H1 (cell line): ENCODE measurements at regions not wholly inside any gene's neighbourhood (a gene's known extent, or its start where the extent isn't known, plus 50 kb on each side); places are given as distances from the start of the nearest gene placed in this dataset.

Experiments
- CTCF ChIA-PET: fragments of 300-600 bp; sonication (Branson Sonifier 250); formaldehyde crosslinking; loops from one replicate; lab custom pipeline; 2021; ENCODE audit not compliant: partially characterized antibody; lab: Charles Lee
- POLR2A ChIA-PET: fragments of 300-600 bp; sonication (Branson Sonifier 250); formaldehyde crosslinking; loops from one replicate; lab custom pipeline; 2021; ENCODE audit warnings: inconsistent platforms; ENCODE audit not compliant: partially characterized antibody; lab: Charles Lee
- DNase-seq, 2 experiments: peaks; one replicate each; pipeline versions ENCODE4 v3.0.0 to v3.0.0-alpha.2; 2010 to 2022; ENCODE audit warnings: low spot score in 2 of 2, low read depth in 1 of 2, mixed read lengths in 1 of 2
- FAIRE-seq: peaks from 2 replicates; lab custom pipeline; 2011; peaks lifted over from hg19 to GRCh38; lab: Jason Lieb, UNC
- H2AFZ ChIP-seq: 2 replicates; pipeline ENCODE4 v1.8.1; 2012; ENCODE audit warnings: low read length, inconsistent platforms
- H2AK5ac ChIP-seq: 2 replicates; pipeline ENCODE4 v1.6.1; 2013; ENCODE audit warnings: low read depth, low read length
- H2BK120ac ChIP-seq: replicated peaks from 2 replicates; pipeline ENCODE3; 2013; ENCODE audit warnings: low read depth, low read length, inconsistent platforms
- H2BK12ac ChIP-seq: 2 replicates; pipeline ENCODE4 v1.6.1; 2013; ENCODE audit warnings: low read depth, low read length
- H2BK15ac ChIP-seq: 2 replicates; pipeline ENCODE4 v1.6.1; 2013; ENCODE audit warnings: low read length
- H2BK20ac ChIP-seq: 2 replicates; pipeline ENCODE4 v1.6.1; 2013; ENCODE audit warnings: low read length
- H2BK5ac ChIP-seq: 2 replicates; pipeline ENCODE4 v1.6.1; 2013; ENCODE audit warnings: low read depth, low read length
- H3K14ac ChIP-seq: 2 replicates; pipeline ENCODE4 v1.6.1; 2013; ENCODE audit warnings: inconsistent platforms; ENCODE audit not compliant: insufficient read length
- H3K18ac ChIP-seq: 2 replicates; pipeline ENCODE4 v1.6.1; 2013; ENCODE audit warnings: low read length; ENCODE audit errors: extremely low read depth
- H3K23ac ChIP-seq: 2 replicates; pipeline ENCODE4 v1.6.1; 2013; ENCODE audit warnings: inconsistent platforms; ENCODE audit not compliant: insufficient read length
- H3K23me2 ChIP-seq: 2 replicates; pipeline ENCODE4 v1.6.1; 2013; ENCODE audit warnings: low read depth, low read length
- H3K27ac ChIP-seq: 2 replicates; pipeline ENCODE4 v1.6.1; 2011; ENCODE audit warnings: low read depth, low read length, inconsistent platforms
- H3K27me3 ChIP-seq, 4 experiments: replicated peaks in 1 of 4; 1 replicate in 1 of 4; 2 replicates in 3 of 4; pipeline versions ENCODE4 v1.6.1 to v1.8.1; 2011 to 2013; ENCODE audit warnings: low read length in 3 of 4, mild to moderate bottlenecking in 3 of 4, inconsistent platforms in 2 of 4, mixed read lengths in 2 of 4, moderate library complexity in 1 of 4; ENCODE audit not compliant: control insufficient read depth in 3 of 4, insufficient read depth in 3 of 4; ENCODE audit errors: extremely low read depth in 1 of 4
- H3K36me3 ChIP-seq, 4 experiments: 2 replicates each; pipeline versions ENCODE4 v1.6.1 to v1.8.1; 2011 to 2013; ENCODE audit warnings: mild to moderate bottlenecking in 4 of 4, low read length in 3 of 4, moderate library complexity in 2 of 4, control low read depth in 1 of 4, inconsistent platforms in 1 of 4; ENCODE audit not compliant: insufficient read depth in 4 of 4, control insufficient read depth in 2 of 4
- H3K4ac ChIP-seq: replicated peaks from 2 replicates; pipeline ENCODE3; 2013; ENCODE audit warnings: low read length, low read depth, mixed read lengths, inconsistent platforms; ENCODE audit not compliant: insufficient read length
- H3K4me1 ChIP-seq, 4 experiments: replicated peaks in 1 of 4; 1 replicate in 1 of 4; 2 replicates in 3 of 4; pipeline versions ENCODE4 v1.6.1 to v1.8.1; 2011 to 2013; ENCODE audit warnings: low read length in 3 of 4, inconsistent platforms in 2 of 4, mixed read lengths in 1 of 4; ENCODE audit not compliant: insufficient read depth in 4 of 4, control insufficient read depth in 3 of 4
- H3K4me2 ChIP-seq, 2 experiments: 2 replicates each; pipeline versions ENCODE4 v1.6.1 to v1.8.1; 2011 to 2013; ENCODE audit warnings: low read depth in 2 of 2, low read length in 2 of 2, control low read depth in 1 of 2, inconsistent platforms in 1 of 2, mild to moderate bottlenecking in 1 of 2; ENCODE audit not compliant: insufficient read depth in 1 of 2
- H3K4me3 ChIP-seq, 4 experiments: fragments of 200-600, 300-600 bp in 1 of 4; sonication (generic), shearing (Covaris generic), sonication (Bioruptor Twin) in 1 of 4; 2 replicates each; pipeline versions ENCODE4 v1.5.1 to v1.8.1; 2011 to 2016; ENCODE audit warnings: low read length in 4 of 4, low read depth in 3 of 4, control low read depth in 2 of 4, inconsistent platforms in 2 of 4, mild to moderate bottlenecking in 2 of 4, mixed read lengths in 1 of 4, moderate library complexity in 1 of 4; ENCODE audit not compliant: insufficient read depth in 2 of 4; ENCODE audit errors: extremely low read depth in 1 of 4
- H3K56ac ChIP-seq: replicated peaks from 2 replicates; pipeline ENCODE3; 2013; ENCODE audit warnings: low read depth, mild to moderate bottlenecking, mixed read lengths, low read length, inconsistent platforms; ENCODE audit not compliant: insufficient read length
- H3K79me1 ChIP-seq: 2 replicates; pipeline ENCODE4 v1.6.1; 2013; ENCODE audit warnings: low read depth, low read length, control low read depth
- H3K79me2 ChIP-seq, 2 experiments: 2 replicates each; pipeline versions ENCODE4 v1.6.1 to v1.8.1; 2012 to 2013; ENCODE audit warnings: low read length in 2 of 2, mild to moderate bottlenecking in 2 of 2, inconsistent platforms in 1 of 2; ENCODE audit not compliant: insufficient read depth in 2 of 2, control insufficient read depth in 1 of 2
- H3K9ac ChIP-seq, 4 experiments: replicated peaks in 1 of 4; 1 replicate in 1 of 4; 2 replicates in 3 of 4; pipeline versions ENCODE4 v1.6.1 to v1.8.1; 2011 to 2013; ENCODE audit warnings: low read depth in 3 of 4, low read length in 3 of 4, control low read depth in 2 of 4, mild to moderate bottlenecking in 2 of 4, moderate library complexity in 2 of 4, inconsistent platforms in 1 of 4; ENCODE audit errors: extremely low read depth in 1 of 4
- H3K9me3 ChIP-seq, 2 experiments: 2 replicates each; pipeline versions ENCODE4 v1.6.1 to v1.8.1; 2012 to 2013; ENCODE audit warnings: mild to moderate bottlenecking in 2 of 2, moderate library complexity in 2 of 2, control low read depth in 1 of 2, inconsistent platforms in 1 of 2, low read depth in 1 of 2, low read length in 1 of 2, mixed read lengths in 1 of 2; ENCODE audit not compliant: insufficient read depth in 2 of 2
- H4K20me1 ChIP-seq, 2 experiments: replicated peaks in 1 of 2; 2 replicates each; pipeline versions ENCODE3 to v1.8.1; 2011 to 2013; ENCODE audit warnings: inconsistent platforms in 2 of 2, low read length in 2 of 2, mild to moderate bottlenecking in 1 of 2; ENCODE audit not compliant: insufficient read depth in 2 of 2, control insufficient read depth in 1 of 2
- H4K5ac ChIP-seq: 2 replicates; pipeline ENCODE4 v1.6.1; 2013; ENCODE audit warnings: low read length, low read depth, mixed read lengths, inconsistent platforms; ENCODE audit not compliant: insufficient read length
- H4K8ac ChIP-seq: 2 replicates; pipeline ENCODE4 v1.8.0; 2013; ENCODE audit warnings: mild to moderate bottlenecking, moderate library complexity, low read length, inconsistent platforms; ENCODE audit not compliant: insufficient read depth; ENCODE audit errors: extremely low read depth
- H4K91ac ChIP-seq: replicated peaks from 2 replicates; pipeline ENCODE3; 2013; ENCODE audit warnings: low read length, mixed read lengths, inconsistent platforms; ENCODE audit not compliant: insufficient read length
- ATF2 ChIP-seq: IDR thresholded peaks from 2 replicates; pipeline ENCODE4 v1.6.1; 2012; ENCODE audit warnings: low read length, inconsistent platforms
- BACH1 ChIP-seq: IDR thresholded peaks from 2 replicates; pipeline ENCODE4 v1.6.1; 2012; ENCODE audit warnings: low read length, improper control_type of control experiment
- KDM1A ChIP-seq: fragments of 200-600, 300-600 bp; sonication (generic); IDR thresholded peaks from 2 replicates; pipeline ENCODE4 v1.7.1; 2016; ENCODE audit warnings: mild to moderate bottlenecking, low read length, borderline replicate concordance
- POLR2A ChIP-seq, 2 experiments: IDR thresholded peaks; 1 replicate in 1 of 2; 2 replicates in 1 of 2; pipeline ENCODE4 v1.6.1; 2011; ENCODE audit warnings: low read depth in 2 of 2, low read length in 2 of 2, mild to moderate bottlenecking in 2 of 2; ENCODE audit errors: control extremely low read depth in 1 of 2
- POLR2AphosphoS5 ChIP-seq: IDR thresholded peaks from 2 replicates; pipeline ENCODE4 v1.6.1; 2011; ENCODE audit warnings: low read depth, low read length
- TCF12 ChIP-seq: IDR thresholded peaks from 2 replicates; pipeline ENCODE4 v1.6.1; 2011; ENCODE audit warnings: low read depth, mild to moderate bottlenecking, low read length
- WGBS, 2 experiments: shearing (Covaris generic) in 1 of 2; methylation state at CpG; one replicate each; pipeline versions ENCODE4 v1.1.6 to v1.1.7; 2013 to 2015; ENCODE audit warnings: low lambda C conversion rate in 2 of 2, mixed read lengths in 2 of 2, inconsistent platforms in 1 of 2, low coverage in 1 of 2, missing lambda C conversion rate in 1 of 2; ENCODE audit not compliant: insufficient replicate concordance in 2 of 2, insufficient coverage in 1 of 2, insufficient read length in 1 of 2; ENCODE audit errors: extremely low coverage in 1 of 2, missing lambda C conversion rate in 1 of 2; 5-methylcytosine and 5-hydroxymethylcytosine counted together

DNA sequence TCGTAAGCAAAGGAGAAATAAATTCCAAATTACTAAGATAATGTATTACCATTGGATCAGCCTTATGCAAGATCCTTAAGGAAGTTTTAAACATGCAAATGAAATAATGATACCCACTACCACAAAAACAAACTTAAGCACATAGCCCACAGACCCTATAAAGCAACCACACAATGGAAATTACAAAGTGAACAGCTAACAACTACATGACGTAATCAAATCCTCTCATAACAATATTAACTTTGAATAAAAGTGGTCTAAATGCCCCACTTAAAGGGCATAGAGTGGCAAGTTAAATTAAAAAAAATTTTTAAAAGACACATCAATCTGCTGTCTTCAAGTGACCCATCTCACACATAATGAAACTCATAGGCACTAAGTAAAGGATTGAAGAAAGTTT, 397.3 kb upstream of the SEMA3A start:
- Histone ChIP-seq H3K79me2 (no peaks in the 10 kb centered on the region), H3K18ac (no peak overlapping the region), H2BK120ac (no peak overlapping the region), H2BK20ac (no peak overlapping the region), H4K20me1 (no peaks in the 10 kb centered on the region), H3K9ac (no peak overlapping the region), H2BK5ac (no peak overlapping the region), H4K5ac (no peak overlapping the region), H3K23me2 (no peaks in the 10 kb centered on the region), H2BK15ac (no peak overlapping the region), H3K14ac (no peak overlapping the region), H3K4me1 (no peaks in the 10 kb centered on the region), H3K4me3 (no peak overlapping the region), H3K4me2 (no peak overlapping the region), H4K8ac (no peak overlapping the region), H2BK12ac (no peak overlapping the region), H3K27ac (no peak overlapping the region), H4K91ac (no peak overlapping the region), H3K56ac (no peak overlapping the region), H3K23ac (no peak overlapping the region), H2AK5ac (no peak overlapping the region), H3K9me3 (no peaks in the 10 kb centered on the region), H3K27me3 (peaks cover 0 to 2% (median 0%) of the 10 kb centered on the region in 4 experiments; a peak in 1 of 7 replicates), H2AFZ (no peak overlapping the region), H3K79me1 (no peaks in the 10 kb centered on the region), H3K36me3 (no peaks in the 10 kb centered on the region), H3K4ac (no peak overlapping the region)
- DNase-seq, result no peak
- FAIRE-seq, result no peak
- WGBS, 2 experiments, result 87% methylated on average over 2 of the region's 2 CpGs; no CpG with 5 or more reads in 1 of the 2 experiments
- ChIA-PET POLR2A (no interaction called here), CTCF (no interaction called here)
- TF ChIP-seq KDM1A (no peak), ATF2 (no peak), POLR2AphosphoS5 (no peak), BACH1 (no peak), POLR2A (IDR thresholded peaks at IDR 0.05; ENCODE audit: control extremely low read depth in 1 of 2, low read depth in 2 of 2, low read length in 2 of 2) (no peak), TCF12 (no peak)
